HG02938 (cell line): ENCODE measurements at regions not wholly inside any gene's neighbourhood (a gene's known extent, or its start where the extent isn't known, plus 50 kb on each side); places are given as distances from the start of the nearest gene placed in this dataset.

Source experiments
- ATAC-seq: cut with Tn5 transposase; IDR thresholded peaks from one replicate; pipeline ENCODE4 v1.9.1; 2021; ENCODE audit warnings: mild to moderate bottlenecking, moderate library complexity; ENCODE audit not compliant: unreplicated experiment

DNA sequence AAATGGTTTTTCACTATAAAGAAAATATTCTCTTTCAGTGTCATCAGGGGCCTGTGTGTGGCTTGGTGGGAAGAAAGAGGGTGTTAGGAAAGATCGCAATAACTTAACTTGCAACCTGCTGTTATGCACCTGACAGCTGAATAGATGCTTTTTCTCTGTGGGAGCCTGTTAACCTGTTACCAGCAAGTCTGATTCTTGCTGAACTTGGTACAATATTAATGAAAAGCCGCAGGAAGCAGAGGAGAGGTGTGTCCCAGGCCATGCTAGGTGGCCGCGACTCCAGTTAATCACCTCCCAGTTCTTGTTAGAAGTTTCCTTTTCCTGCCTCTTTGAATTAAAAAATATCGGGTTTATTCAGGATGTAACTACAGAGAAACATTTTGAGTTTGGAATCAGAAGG, 494.8 kb upstream of the AGA start:
- no peak for ATAC-seq

DNA sequence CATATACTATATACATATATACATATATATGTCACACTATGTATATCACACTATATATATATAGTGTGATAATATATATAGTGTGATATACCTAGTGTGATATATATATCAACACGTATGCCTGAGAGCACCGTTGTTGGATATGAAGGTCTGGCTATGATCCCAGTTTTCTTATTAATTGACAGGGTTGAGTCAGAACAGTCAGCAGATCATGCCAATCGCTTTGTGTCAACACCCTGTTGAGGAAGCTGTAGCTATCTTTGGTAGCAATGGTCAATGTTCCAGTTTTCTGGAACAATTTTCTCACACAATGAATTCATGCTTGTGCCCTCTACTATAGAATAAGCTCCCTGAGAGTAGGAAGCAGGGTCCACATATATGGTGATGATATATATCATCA, 496.0 kb upstream of the AGA start:
- ATAC-seq = no peak

DNA sequence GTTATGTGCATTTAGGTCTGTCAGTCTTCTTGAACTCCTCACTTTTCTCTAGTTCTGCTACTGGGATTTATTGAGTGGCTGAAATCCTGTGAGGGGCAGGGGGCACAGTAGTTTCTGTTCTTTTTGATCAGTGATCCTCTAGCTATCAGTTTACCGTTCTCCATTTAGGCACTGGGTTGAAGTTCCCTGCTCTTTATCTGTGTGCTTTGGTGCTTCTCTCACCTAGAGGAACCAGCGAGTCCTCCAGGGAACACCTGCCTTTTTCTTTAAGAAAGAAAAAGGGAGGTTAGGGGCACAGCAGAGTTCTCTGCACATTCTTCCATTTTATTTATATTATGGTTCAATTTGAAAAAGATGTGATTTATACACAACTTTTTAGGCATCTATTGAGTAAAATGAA, 503.0 kb upstream of the AGA start:
- no peak for ATAC-seq

DNA sequence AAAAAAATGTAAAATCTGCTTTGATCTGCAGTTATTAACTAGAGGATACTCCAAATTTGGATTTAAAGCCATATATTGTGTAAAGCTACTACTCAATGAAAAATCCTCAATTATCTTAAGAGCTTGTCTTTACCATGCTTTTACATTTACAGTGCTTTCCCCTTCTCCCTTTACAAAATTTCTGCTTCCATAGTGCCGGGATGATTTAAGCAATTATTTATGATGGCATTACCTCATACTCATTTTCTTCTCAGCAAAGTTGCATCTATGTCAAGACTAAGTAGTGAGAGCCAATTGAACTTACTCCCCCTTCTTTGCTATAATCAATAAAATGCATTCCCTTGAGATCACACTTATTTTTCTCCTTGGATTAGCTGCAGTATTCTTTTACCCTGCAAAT, 505.4 kb upstream of the AGA start:
- no peak for ATAC-seq

DNA sequence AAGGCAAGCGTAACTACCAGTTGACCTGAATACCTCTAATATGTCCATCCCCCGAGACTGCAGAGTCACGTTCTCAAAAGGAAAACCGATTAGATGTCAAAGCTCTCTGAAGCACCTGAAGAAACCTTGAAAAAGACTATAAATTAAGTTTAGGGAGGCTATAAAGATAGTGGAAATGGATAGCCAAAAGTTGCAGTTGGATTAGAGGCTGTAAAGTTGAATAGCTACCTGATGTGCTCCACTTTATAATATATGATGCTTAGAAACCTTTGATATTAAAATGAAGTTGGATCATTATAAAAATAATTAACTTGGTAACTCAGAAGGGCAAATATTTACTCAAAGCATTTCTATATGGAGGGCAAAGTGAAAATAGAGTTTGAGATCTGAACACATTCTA, 506.6 kb upstream of the AGA start:
- no peak for ATAC-seq

DNA sequence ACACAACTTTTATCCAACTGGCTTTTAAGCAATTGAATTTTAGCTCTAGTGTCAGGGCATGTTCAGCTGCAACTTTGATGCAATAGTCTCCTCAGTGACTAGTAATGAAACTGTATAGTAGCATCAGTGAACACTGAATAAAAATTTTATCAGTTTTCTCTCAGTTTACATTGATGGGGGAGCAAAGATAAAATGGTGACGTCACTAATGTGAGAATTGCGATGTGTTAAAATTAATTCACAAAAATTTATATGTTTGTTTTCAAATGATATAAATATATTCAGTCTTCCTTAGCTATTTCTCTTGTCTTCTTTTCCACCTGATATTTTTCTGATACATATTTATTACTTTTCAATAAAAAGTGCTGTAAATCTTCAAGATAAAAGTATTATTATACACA, 508.8 kb upstream of the AGA start:
- ATAC-seq = no peak

DNA sequence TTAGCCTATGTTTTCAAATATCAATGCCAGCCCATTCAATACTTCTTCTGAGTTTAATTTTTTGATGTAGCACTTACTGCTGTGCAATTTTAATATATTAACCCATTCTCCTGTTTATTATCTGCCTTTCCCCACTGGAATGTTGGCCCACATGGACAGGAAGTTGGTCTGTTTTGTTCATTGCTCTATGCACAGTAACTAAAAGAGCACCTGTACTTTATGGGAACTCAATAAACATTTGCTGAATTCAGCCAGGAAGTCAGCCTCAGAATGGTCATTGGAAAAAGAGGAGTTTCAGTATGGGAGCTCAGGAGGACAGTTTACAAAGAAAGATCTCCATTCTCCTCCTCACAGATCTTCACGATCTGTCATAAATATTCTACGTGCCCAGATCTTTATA, 510.5 kb upstream of the AGA start:
- ATAC-seq = no peak

DNA sequence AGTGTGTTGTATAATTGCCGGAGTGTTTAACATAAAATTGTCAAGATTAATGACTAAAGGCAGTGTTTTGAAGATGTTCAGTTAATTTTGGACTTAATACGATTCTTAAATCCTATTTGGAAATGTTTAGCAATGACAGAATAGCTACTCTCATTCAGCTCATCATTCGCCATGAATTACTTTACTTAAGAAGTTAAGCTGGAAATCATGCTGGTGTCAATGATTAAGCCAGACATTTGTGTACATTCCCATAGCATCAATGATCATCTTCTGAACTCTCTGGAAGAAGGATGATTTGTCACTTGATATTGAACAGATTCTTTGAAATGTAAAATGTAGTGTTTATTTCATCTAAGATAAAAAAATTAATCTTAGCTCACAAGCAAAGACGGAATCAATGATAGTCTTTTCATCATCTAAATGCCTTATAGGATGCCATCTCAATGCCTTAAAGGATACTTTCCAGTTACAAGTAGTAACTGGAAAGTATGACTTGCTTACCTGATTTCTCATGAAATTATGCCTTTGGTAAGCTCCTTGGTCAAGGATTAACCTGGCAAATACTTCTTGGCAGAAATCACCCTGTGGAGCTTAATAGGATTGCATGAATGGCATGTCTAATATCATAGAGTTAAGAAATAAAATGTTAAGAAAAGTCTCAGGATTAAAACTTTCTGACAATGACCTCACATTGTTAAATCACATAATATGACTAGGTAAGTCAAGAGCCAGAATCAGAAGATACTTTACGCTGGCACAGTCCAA, 515.5 kb upstream of the AGA start:
- ATAC-seq = no peak

DNA sequence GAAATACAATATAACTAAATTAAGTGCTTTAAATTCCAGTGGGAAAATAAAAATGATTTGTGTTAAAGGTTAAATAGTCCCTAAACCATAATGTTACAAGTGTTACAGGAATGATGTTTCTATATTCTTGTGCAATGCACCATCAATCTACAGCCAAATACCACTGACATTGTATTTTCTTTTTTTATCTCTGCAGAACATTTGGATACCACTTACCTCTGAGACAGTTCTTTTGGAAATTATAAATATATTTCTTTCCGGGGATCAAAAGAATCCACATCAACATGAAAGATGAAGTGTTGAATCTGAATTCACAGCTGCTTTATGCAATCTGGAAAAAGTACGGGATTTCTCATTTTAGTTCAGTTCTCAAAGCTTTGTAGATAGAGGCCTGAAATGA, 518.3 kb upstream of the AGA start:
- no peak for ATAC-seq

DNA sequence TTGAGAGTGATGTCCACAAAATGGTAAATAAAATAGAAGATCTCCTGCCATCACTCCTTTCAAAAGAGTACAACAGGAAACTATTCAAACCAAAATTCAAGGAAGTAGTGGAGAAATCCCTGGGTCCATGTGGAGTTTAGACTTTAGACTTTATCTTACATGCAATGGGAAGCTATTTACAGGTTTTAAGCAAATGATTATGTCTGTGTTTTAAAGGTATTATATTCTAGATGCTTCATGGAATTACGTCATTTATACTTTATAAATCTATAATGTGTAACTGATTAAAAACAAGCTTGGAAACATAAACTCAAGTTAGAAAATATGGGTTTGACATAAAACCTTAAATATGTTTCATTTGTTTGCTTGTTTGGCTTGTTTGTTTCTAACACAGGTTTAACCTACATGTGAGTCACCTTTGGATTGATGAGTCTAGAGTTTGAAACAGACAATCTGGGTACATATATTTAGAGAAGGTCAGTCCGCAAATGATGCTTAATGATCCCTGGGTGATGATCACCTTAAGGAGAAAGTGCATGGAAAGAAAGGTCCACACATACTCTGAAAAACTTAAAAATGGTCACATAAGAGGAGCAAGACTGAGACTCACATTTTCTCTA, 519.6 kb upstream of the AGA start:
- ATAC-seq = no peak

DNA sequence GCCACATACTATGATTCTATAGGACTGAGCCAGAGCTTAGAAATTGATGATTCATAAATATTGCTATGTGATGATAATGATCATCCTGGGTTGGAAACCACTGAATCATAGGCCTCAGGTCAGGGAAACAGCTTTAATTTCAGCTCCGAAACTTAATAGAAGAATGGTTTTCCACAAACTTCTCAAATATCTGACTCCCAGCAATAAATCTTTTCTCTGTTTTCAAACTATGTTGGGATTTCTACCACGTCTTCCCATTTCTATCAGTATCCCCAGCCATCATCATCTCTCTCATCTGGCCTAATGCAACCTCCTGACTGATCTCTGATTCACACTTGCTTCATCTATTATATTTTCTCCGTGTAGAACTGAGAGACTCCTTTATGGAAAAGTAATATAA, 521.8 kb upstream of the AGA start:
- no peak for ATAC-seq

DNA sequence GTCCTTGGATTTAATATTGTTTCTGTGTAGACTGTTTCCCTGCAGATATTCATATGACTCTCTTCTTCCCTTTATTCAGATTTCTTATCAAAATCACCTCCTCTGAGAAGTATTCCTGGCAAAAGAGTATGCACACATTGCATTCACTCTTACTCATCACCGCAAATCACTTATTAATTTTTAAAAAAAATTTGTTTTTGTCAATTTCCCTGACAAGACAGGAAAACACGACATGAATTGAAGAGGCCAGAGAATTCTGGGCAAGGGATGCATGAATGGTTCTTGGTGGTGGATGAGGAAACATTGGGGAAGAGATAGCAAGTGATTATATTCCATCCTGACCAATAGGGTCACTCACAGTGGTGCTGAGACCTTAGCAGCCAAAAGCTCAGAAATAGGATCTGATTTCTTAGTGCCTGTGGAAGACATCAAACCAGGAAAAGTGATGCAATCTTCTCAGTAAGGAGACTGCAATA, 522.5 kb upstream of the AGA start:
- ATAC-seq = no peak

DNA sequence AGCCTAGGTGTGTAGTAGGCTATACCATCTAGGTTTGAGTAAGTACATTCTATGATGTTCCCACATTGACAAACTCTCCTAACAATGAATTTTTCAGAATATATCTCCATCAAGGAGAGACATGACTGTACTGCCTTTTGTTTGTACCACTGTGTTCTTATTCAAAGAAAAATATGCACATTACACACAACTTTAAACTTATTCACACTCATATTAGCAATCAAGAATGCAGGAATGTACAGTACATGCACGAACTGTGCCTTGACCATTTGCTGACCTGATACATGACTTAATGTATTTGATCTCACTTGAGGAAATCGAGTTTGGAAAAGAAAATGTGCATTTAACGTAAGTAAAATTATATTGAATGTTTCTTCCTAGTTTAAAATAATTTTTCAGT, 525.1 kb upstream of the AGA start:
- ATAC-seq = no peak

DNA sequence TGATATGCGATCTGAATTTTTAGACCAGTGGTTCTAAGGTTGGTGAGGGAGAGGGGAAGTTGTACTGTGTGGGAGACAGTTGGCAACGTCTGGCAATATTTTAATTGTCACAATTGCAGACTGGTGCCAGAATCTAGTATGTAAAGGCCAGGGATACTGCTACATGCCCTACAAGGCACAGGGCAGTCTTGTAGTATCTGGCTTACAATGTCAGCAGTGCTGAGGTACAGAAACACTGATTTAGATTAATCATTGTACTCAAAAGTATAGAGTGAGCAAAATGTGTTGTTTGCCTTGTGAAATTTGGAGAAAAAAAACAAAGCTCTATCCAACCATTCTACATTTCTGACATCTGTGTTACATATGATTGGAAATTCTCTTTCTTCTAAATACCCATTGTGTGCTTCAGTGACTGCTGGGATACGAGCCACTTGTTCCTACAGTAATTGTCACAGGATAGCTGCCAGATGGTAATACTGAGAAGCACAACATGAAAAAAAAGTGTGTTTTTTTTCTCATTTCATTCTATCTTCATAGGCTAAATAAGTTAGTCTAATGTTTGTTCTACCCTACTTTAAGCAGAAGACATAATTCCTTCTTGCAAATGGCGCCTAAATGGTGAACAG, 526.7 kb upstream of the AGA start:
- no peak for ATAC-seq

DNA sequence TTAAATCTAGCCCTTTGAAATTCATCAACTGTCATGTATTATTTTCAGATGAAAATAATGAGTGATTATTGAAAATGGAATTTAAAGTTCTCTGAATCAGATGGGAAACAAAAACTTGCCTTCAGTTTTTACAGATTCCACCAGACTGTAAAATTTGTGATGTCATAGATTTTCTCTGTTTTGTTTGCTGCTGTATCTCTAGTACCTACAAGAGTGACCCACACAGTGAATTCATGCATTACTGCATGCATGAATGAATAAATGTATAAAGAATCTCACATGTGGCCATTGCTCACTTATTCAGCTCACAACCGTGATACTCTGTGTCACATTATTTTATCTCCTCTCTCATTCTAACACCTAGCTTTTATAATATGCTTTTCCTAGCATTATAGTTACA, 532.2 kb upstream of the AGA start:
- no peak for ATAC-seq

DNA sequence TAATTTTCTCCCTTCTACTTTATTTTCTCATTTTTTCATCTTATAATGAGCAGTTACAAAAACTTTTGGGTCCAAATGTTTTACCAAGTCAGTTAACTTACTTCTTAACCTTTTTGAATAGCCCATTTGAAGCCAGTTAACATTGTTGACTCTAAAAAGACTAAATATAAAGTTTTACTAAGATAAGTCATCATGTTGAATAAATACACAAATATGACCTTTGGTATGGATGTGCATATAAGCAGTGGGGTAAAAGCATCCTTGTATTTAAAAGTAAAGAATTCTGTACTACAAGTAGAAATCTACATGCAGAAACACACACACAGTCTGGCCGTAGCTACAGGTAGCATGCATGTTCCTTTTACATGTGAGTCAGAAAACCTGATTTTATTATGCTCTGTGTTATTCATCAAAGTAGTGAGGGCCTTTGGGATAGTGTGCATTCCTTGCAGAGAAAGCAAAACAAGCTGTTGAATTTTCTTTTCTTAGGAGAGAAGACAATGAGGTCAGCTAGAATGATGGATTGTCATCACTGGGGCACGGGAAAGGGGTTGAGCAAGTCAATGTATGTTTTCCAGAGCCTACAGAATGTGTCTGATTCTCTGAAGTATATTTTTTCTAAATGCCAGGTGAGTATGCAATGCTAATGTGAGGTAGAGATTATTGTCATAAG, 533.2 kb upstream of the AGA start:
- ATAC-seq = no peak

DNA sequence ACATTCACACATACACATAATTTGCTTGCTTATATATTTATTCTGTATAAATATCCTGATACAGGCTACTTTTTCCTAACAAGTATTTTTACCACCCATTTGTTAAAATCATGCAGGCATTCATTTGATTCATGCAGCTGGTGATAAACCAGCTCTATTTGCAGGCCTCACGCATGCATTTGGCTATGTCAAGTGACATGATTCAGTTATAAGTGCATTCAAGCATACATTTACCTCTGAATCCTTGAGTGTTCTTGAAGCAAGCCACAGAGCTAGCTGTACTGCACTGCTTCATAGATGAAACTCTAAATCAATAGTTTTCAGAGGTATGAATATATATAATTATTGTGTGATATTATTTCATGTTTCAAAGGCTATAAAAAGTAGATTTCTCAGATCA, 544.0 kb upstream of the AGA start:
- ATAC-seq = no peak

DNA sequence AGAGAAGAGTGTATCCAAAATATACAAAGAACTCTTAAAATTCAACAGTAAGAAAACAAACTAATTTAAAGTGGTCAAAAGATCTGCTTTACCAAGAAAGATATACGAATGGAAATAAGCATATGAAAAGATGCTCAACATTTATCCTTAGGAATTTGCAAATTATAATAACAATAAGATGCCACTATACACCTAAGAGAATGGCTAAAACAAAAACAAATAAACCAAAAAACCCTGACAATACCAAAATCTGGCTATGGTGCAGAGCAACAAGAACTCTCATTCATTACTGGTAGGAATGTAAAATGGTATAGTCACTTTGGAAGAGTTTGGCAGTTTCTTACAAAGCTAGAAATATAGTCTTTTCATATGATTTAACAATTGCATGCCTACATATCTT, 545.7 kb upstream of the AGA start:
- no peak for ATAC-seq

DNA sequence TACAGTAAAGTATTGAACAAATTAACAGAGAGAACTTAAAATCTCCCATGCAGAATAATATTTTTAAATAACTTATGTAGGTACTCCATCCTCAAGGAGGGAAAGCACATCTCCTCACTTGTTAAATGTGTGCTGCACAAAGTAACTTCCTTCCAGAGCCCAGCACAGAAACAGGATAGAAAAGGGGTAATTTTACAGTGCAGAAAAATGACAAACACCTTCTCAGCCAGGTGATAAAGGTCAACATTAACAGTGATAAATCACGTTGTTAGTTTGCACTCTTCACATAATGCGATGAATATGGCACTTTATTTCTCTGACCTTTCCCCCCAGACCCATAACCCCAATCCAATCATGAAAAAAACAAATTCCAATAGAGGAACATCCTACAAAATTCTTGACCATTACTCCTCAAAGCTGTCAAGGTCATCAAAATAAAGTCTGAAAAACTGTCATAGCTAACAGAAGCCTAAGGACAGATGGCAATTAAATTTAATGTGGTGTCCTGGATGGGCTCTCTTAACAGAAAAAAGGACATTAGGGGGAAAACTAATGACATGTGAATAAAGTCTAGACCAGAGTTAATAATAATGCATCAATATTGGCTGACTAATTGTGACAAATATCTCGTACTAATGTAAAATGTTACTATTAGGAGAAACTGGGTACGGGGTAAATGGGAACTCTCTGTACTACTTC, 547.4 kb upstream of the AGA start:
- no peak for ATAC-seq

DNA sequence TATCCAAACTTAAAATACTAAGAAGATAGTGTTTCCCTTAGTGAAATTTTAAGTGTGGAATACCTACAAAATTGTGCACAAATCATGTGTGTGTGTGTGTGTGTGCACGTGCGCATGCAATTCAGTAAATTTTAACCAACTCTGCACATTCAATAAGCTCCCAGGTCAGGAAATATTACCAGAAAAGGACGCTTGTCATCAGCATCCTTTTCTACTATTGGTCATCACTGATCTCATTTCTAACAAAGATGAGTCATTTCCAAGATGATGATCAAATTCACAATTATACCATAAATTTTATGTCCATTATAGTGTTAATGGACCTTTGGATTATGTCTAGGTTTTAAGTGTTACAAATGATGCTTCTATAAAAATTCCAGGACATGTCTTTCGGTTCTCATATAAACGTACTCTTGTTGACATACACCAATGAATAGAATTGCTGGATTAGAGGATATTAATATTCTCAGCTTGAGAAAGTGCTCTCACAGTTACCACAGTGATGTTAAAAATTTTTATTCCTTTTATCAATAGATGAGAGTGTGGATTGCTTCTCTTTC, 560.9 kb upstream of the AGA start:
- ATAC-seq = no peak

DNA sequence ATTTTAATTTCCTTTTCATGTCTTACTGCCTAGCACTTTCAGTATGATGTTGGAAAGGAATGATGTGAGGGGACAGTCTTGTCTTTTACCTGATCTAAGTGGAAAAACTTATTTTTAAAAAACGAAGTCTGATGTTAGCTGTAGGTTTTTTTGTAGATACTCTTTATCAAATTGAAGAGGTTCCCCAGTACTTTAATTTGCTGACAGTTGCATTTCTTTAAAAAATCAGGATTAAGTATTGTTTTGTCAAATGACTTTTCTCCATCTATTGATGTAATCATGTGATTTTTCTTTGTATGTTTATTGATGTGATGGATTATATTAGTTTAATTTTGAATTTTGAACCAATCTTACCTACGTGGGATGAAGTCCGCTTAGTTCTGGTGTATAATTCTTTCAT, 568.4 kb upstream of the AGA start:
- no peak for ATAC-seq
